ENCODE measurements at regions not wholly inside any gene's neighbourhood (a gene's known extent, or its start where the extent isn't known, plus 50 kb on each side); places are given as distances from the start of the nearest gene placed in this dataset.

- TF ChIP-seq EZH2 (IDR thresholded peaks at IDR 0.05; ENCODE audit: low read length) (no peak), CTCF (optimal IDR thresholded peaks at IDR 0.05 in 1 of 3, IDR thresholded peaks at IDR 0.05 in 1 of 3, conservative IDR thresholded peaks at IDR 0.05 in 1 of 3; ENCODE audit: extremely low read depth in 1 of 3, insufficient read depth in 2 of 3, low read length in 3 of 3) (no peak)
These were observed 1155.3 kb downstream of the FSTL5 start for GRCh38 chr4:161008527-161008926.

All from keratinocyte (primary cell).